H1 (cell line): ENCODE measurements at regions not wholly inside any gene's neighbourhood (a gene's known extent, or its start where the extent isn't known, plus 50 kb on each side); places are given as distances from the start of the nearest gene placed in this dataset.

Source experiments
- CTCF ChIA-PET: fragments of 300-600 bp; sonication (Branson Sonifier 250); formaldehyde crosslinking; loops from one replicate; lab custom pipeline; 2021; ENCODE audit not compliant: partially characterized antibody; lab: Charles Lee
- POLR2A ChIA-PET: fragments of 300-600 bp; sonication (Branson Sonifier 250); formaldehyde crosslinking; loops from one replicate; lab custom pipeline; 2021; ENCODE audit warnings: inconsistent platforms; ENCODE audit not compliant: partially characterized antibody; lab: Charles Lee
- DNase-seq, 2 experiments: peaks; one replicate each; pipeline versions ENCODE4 v3.0.0 to v3.0.0-alpha.2; 2010 to 2022; ENCODE audit warnings: low spot score in 2 of 2, low read depth in 1 of 2, mixed read lengths in 1 of 2
- FAIRE-seq: peaks from 2 replicates; lab custom pipeline; 2011; peaks lifted over from hg19 to GRCh38; lab: Jason Lieb, UNC
- H2AFZ ChIP-seq: 2 replicates; pipeline ENCODE4 v1.8.1; 2012; ENCODE audit warnings: low read length, inconsistent platforms
- H2AK5ac ChIP-seq: 2 replicates; pipeline ENCODE4 v1.6.1; 2013; ENCODE audit warnings: low read depth, low read length
- H2BK120ac ChIP-seq: replicated peaks from 2 replicates; pipeline ENCODE3; 2013; ENCODE audit warnings: low read depth, low read length, inconsistent platforms
- H2BK12ac ChIP-seq: 2 replicates; pipeline ENCODE4 v1.6.1; 2013; ENCODE audit warnings: low read depth, low read length
- H2BK15ac ChIP-seq: 2 replicates; pipeline ENCODE4 v1.6.1; 2013; ENCODE audit warnings: low read length
- H2BK20ac ChIP-seq: 2 replicates; pipeline ENCODE4 v1.6.1; 2013; ENCODE audit warnings: low read length
- H2BK5ac ChIP-seq: 2 replicates; pipeline ENCODE4 v1.6.1; 2013; ENCODE audit warnings: low read depth, low read length
- H3K14ac ChIP-seq: 2 replicates; pipeline ENCODE4 v1.6.1; 2013; ENCODE audit warnings: inconsistent platforms; ENCODE audit not compliant: insufficient read length
- H3K18ac ChIP-seq: 2 replicates; pipeline ENCODE4 v1.6.1; 2013; ENCODE audit warnings: low read length; ENCODE audit errors: extremely low read depth
- H3K23ac ChIP-seq: 2 replicates; pipeline ENCODE4 v1.6.1; 2013; ENCODE audit warnings: inconsistent platforms; ENCODE audit not compliant: insufficient read length
- H3K23me2 ChIP-seq: 2 replicates; pipeline ENCODE4 v1.6.1; 2013; ENCODE audit warnings: low read depth, low read length
- H3K27ac ChIP-seq: 2 replicates; pipeline ENCODE4 v1.6.1; 2011; ENCODE audit warnings: low read depth, low read length, inconsistent platforms
- H3K27me3 ChIP-seq, 4 experiments: replicated peaks in 1 of 4; 1 replicate in 1 of 4; 2 replicates in 3 of 4; pipeline versions ENCODE4 v1.6.1 to v1.8.1; 2011 to 2013; ENCODE audit warnings: low read length in 3 of 4, mild to moderate bottlenecking in 3 of 4, inconsistent platforms in 2 of 4, mixed read lengths in 2 of 4, moderate library complexity in 1 of 4; ENCODE audit not compliant: control insufficient read depth in 3 of 4, insufficient read depth in 3 of 4; ENCODE audit errors: extremely low read depth in 1 of 4
- H3K36me3 ChIP-seq, 4 experiments: 2 replicates each; pipeline versions ENCODE4 v1.6.1 to v1.8.1; 2011 to 2013; ENCODE audit warnings: mild to moderate bottlenecking in 4 of 4, low read length in 3 of 4, moderate library complexity in 2 of 4, control low read depth in 1 of 4, inconsistent platforms in 1 of 4; ENCODE audit not compliant: insufficient read depth in 4 of 4, control insufficient read depth in 2 of 4
- H3K4ac ChIP-seq: replicated peaks from 2 replicates; pipeline ENCODE3; 2013; ENCODE audit warnings: low read length, low read depth, mixed read lengths, inconsistent platforms; ENCODE audit not compliant: insufficient read length
- H3K4me1 ChIP-seq, 4 experiments: replicated peaks in 1 of 4; 1 replicate in 1 of 4; 2 replicates in 3 of 4; pipeline versions ENCODE4 v1.6.1 to v1.8.1; 2011 to 2013; ENCODE audit warnings: low read length in 3 of 4, inconsistent platforms in 2 of 4, mixed read lengths in 1 of 4; ENCODE audit not compliant: insufficient read depth in 4 of 4, control insufficient read depth in 3 of 4
- H3K4me2 ChIP-seq, 2 experiments: 2 replicates each; pipeline versions ENCODE4 v1.6.1 to v1.8.1; 2011 to 2013; ENCODE audit warnings: low read depth in 2 of 2, low read length in 2 of 2, control low read depth in 1 of 2, inconsistent platforms in 1 of 2, mild to moderate bottlenecking in 1 of 2; ENCODE audit not compliant: insufficient read depth in 1 of 2
- H3K4me3 ChIP-seq, 4 experiments: fragments of 200-600, 300-600 bp in 1 of 4; sonication (generic), shearing (Covaris generic), sonication (Bioruptor Twin) in 1 of 4; 2 replicates each; pipeline versions ENCODE4 v1.5.1 to v1.8.1; 2011 to 2016; ENCODE audit warnings: low read length in 4 of 4, low read depth in 3 of 4, control low read depth in 2 of 4, inconsistent platforms in 2 of 4, mild to moderate bottlenecking in 2 of 4, mixed read lengths in 1 of 4, moderate library complexity in 1 of 4; ENCODE audit not compliant: insufficient read depth in 2 of 4; ENCODE audit errors: extremely low read depth in 1 of 4
- H3K56ac ChIP-seq: replicated peaks from 2 replicates; pipeline ENCODE3; 2013; ENCODE audit warnings: low read depth, mild to moderate bottlenecking, mixed read lengths, low read length, inconsistent platforms; ENCODE audit not compliant: insufficient read length
- H3K79me1 ChIP-seq: 2 replicates; pipeline ENCODE4 v1.6.1; 2013; ENCODE audit warnings: low read depth, low read length, control low read depth
- H3K79me2 ChIP-seq, 2 experiments: 2 replicates each; pipeline versions ENCODE4 v1.6.1 to v1.8.1; 2012 to 2013; ENCODE audit warnings: low read length in 2 of 2, mild to moderate bottlenecking in 2 of 2, inconsistent platforms in 1 of 2; ENCODE audit not compliant: insufficient read depth in 2 of 2, control insufficient read depth in 1 of 2
- H3K9ac ChIP-seq, 4 experiments: replicated peaks in 1 of 4; 1 replicate in 1 of 4; 2 replicates in 3 of 4; pipeline versions ENCODE4 v1.6.1 to v1.8.1; 2011 to 2013; ENCODE audit warnings: low read depth in 3 of 4, low read length in 3 of 4, control low read depth in 2 of 4, mild to moderate bottlenecking in 2 of 4, moderate library complexity in 2 of 4, inconsistent platforms in 1 of 4; ENCODE audit errors: extremely low read depth in 1 of 4
- H3K9me3 ChIP-seq, 2 experiments: 2 replicates each; pipeline versions ENCODE4 v1.6.1 to v1.8.1; 2012 to 2013; ENCODE audit warnings: mild to moderate bottlenecking in 2 of 2, moderate library complexity in 2 of 2, control low read depth in 1 of 2, inconsistent platforms in 1 of 2, low read depth in 1 of 2, low read length in 1 of 2, mixed read lengths in 1 of 2; ENCODE audit not compliant: insufficient read depth in 2 of 2
- H4K20me1 ChIP-seq, 2 experiments: replicated peaks in 1 of 2; 2 replicates each; pipeline versions ENCODE3 to v1.8.1; 2011 to 2013; ENCODE audit warnings: inconsistent platforms in 2 of 2, low read length in 2 of 2, mild to moderate bottlenecking in 1 of 2; ENCODE audit not compliant: insufficient read depth in 2 of 2, control insufficient read depth in 1 of 2
- H4K5ac ChIP-seq: 2 replicates; pipeline ENCODE4 v1.6.1; 2013; ENCODE audit warnings: low read length, low read depth, mixed read lengths, inconsistent platforms; ENCODE audit not compliant: insufficient read length
- H4K8ac ChIP-seq: 2 replicates; pipeline ENCODE4 v1.8.0; 2013; ENCODE audit warnings: mild to moderate bottlenecking, moderate library complexity, low read length, inconsistent platforms; ENCODE audit not compliant: insufficient read depth; ENCODE audit errors: extremely low read depth
- H4K91ac ChIP-seq: replicated peaks from 2 replicates; pipeline ENCODE3; 2013; ENCODE audit warnings: low read length, mixed read lengths, inconsistent platforms; ENCODE audit not compliant: insufficient read length
- CEBPB ChIP-seq: IDR thresholded peaks from 2 replicates; pipeline ENCODE4 v1.6.1; 2012; ENCODE audit warnings: low read depth, low read length
- EZH2 ChIP-seq: fragments of 200-600 bp; sonication (generic); IDR thresholded peaks from 2 replicates; pipeline ENCODE4 v1.7.1; 2012; ENCODE audit warnings: low read depth, mild to moderate bottlenecking, moderate library complexity, low read length, inconsistent platforms; ENCODE audit not compliant: severe bottlenecking
- MAFK ChIP-seq: IDR thresholded peaks from 2 replicates; pipeline ENCODE4 v1.6.1; 2012; ENCODE audit warnings: low read depth, mild to moderate bottlenecking, improper control_type of control experiment, low read length
- RNF2 ChIP-seq: fragments of 200-900, 300-1000 bp; sonication (generic); IDR thresholded peaks from 2 replicates; pipeline ENCODE4 v1.7.1; 2016; ENCODE audit warnings: borderline replicate concordance, low read depth, mild to moderate bottlenecking, antibody characterized with exemption, low read length; ENCODE audit not compliant: poor library complexity, severe bottlenecking; ENCODE audit errors: missing control alignments
- SP1 ChIP-seq: IDR thresholded peaks from 2 replicates; pipeline ENCODE4 v1.6.1; 2011; ENCODE audit warnings: low read depth, low read length
- SRF ChIP-seq: IDR thresholded peaks from 2 replicates; pipeline ENCODE4 v1.6.1; 2011; ENCODE audit warnings: mild to moderate bottlenecking, low read depth, low read length, moderate library complexity
- WGBS, 2 experiments: shearing (Covaris generic) in 1 of 2; methylation state at CpG; one replicate each; pipeline versions ENCODE4 v1.1.6 to v1.1.7; 2013 to 2015; ENCODE audit warnings: low lambda C conversion rate in 2 of 2, mixed read lengths in 2 of 2, inconsistent platforms in 1 of 2, low coverage in 1 of 2, missing lambda C conversion rate in 1 of 2; ENCODE audit not compliant: insufficient replicate concordance in 2 of 2, insufficient coverage in 1 of 2, insufficient read length in 1 of 2; ENCODE audit errors: extremely low coverage in 1 of 2, missing lambda C conversion rate in 1 of 2; 5-methylcytosine and 5-hydroxymethylcytosine counted together

DNA sequence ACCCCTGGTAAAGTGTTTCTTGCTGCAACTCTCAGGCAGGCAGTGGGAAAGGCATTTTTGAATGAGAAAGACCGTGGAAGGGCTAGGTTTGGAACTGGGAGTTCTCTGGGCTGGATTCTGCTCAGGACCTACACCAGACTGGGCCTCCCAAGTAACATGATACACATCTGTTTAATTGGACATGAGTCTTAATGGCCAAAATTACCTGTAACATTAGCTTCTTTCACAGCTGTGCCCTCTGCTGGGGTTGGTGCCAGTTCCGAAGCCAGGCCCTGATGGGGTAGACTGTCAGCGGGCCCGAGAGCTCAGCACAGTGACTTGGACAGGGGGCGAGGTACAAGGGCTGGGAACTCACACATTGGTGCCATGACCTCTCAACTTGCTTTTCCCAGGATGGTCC lies 118.9 kb upstream of the IRX3 start:
- no peak overlapping the region for H4K91ac ChIP-seq
- no peak overlapping the region for H3K23ac ChIP-seq
- no peak overlapping the region for H2BK5ac ChIP-seq
- no peak overlapping the region for H2BK12ac ChIP-seq
- TF ChIP-seq EZH2 (no peak), RNF2 (no peak), SP1 (no peak), SRF (no peak), CEBPB (no peak), MAFK (no peak)
- no peaks in the 10 kb centered on the region for H3K9me3 ChIP-seq
- no peak overlapping the region for H3K4me3 ChIP-seq
- H3K56ac ChIP-seq: no peak overlapping the region
- ChIA-PET CTCF (interaction anchor here (1.5 kb wide), 1 partner anchor 34 kb away, joined by 4 read pairs; no protein-coding TSS in a partner anchor), POLR2A (no interaction called here)
- no peak overlapping the region for H3K14ac ChIP-seq
- no peak overlapping the region for H3K18ac ChIP-seq
- no peak overlapping the region for H4K5ac ChIP-seq
- H4K8ac ChIP-seq: no peak overlapping the region
- no peak overlapping the region for H2AFZ ChIP-seq
- H3K23me2 ChIP-seq: 0 out of 2 replicates have a peak, but pooled peaks cover 2% of the 10 kb centered on the region
- H4K20me1 ChIP-seq: no peaks in the 10 kb centered on the region
- no peak overlapping the region for H2BK15ac ChIP-seq
- no peak overlapping the region for H3K9ac ChIP-seq
- no peak overlapping the region for H3K4me2 ChIP-seq
- no peak overlapping the region for H3K27ac ChIP-seq
- H3K27me3 ChIP-seq: no peaks in the 10 kb centered on the region
- H3K4ac ChIP-seq: no peak overlapping the region
- H2BK120ac ChIP-seq: no peak overlapping the region
- no peaks in the 10 kb centered on the region for H3K79me1 ChIP-seq
- no peaks in the 10 kb centered on the region for H3K79me2 ChIP-seq
- no peaks in the 10 kb centered on the region; a peak in 1 of 7 replicates for H3K4me1 ChIP-seq
- H2AK5ac ChIP-seq: no peak overlapping the region
- no peaks in the 10 kb centered on the region for H3K36me3 ChIP-seq
- DNase-seq (no peak), FAIRE-seq (no peak)
- 94% methylated on average over 5 of the region's 5 CpGs; no CpG with 5 or more reads in 1 of the 2 experiments for WGBS, 2 experiments
- H2BK20ac ChIP-seq: no peak overlapping the region
